ENCODE measurements at regions not wholly inside any gene's neighbourhood (a gene's known extent, or its start where the extent isn't known, plus 50 kb on each side); places are given as distances from the start of the nearest gene placed in this dataset.

DNA sequence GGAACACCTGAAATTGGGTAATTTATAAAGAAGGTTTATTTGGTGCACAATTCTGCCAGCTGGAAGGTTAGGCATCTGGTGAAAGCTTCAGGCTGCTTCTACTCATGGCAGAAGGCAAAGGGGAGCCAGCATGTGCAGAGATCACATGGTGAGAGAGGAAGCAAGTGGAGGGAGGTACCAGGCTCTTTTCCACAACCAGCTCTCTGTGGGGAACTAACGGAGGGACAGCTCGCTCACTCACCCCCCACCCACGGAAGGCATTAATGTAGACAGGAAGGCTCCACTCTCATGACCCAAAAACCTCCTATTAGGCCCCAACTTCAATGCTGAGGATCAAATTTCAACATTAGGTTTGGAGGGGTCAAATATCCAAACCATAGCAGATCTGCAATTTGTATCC, 75.6 kb upstream of the ARHGAP32 start:
- no peak overlapping the region for H3K4me3 ChIP-seq
- DNase-seq (ENCODE audit: low spot score): no peak
- no peak overlapping the region for H3K27ac ChIP-seq
- TF ChIP-seq, protein P1, sequence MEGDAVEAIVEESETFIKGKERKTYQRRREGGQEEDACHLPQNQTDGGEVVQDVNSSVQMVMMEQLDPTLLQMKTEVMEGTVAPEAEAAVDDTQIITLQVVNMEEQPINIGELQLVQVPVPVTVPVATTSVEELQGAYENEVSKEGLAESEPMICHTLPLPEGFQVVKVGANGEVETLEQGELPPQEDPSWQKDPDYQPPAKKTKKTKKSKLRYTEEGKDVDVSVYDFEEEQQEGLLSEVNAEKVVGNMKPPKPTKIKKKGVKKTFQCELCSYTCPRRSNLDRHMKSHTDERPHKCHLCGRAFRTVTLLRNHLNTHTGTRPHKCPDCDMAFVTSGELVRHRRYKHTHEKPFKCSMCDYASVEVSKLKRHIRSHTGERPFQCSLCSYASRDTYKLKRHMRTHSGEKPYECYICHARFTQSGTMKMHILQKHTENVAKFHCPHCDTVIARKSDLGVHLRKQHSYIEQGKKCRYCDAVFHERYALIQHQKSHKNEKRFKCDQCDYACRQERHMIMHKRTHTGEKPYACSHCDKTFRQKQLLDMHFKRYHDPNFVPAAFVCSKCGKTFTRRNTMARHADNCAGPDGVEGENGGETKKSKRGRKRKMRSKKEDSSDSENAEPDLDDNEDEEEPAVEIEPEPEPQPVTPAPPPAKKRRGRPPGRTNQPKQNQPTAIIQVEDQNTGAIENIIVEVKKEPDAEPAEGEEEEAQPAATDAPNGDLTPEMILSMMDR (IDR thresholded peaks at IDR 0.05): no peak

DNA sequence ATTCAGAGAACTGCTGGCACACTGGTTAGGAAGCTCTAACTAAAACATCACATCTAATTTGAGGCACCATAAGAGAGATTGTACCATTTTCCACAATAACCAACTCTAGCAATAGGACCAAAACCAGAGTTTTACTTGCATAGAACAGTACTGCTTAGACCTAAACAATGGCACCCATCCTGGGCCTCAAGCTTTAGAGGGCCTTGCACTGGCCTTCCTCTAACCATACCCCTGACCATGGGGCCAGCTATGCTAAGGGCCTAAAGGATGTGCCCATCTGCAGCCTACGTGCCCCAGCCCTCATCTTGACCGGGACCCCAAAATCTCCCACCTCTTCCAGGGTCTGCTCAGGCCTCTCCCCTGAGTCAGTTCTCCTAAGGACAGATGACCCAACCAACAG, 74.4 kb upstream of the ARHGAP32 start:
- no peak for DNase-seq (ENCODE audit: low spot score)
- Histone ChIP-seq H3K27ac (no peak overlapping the region), H3K4me3 (no peak overlapping the region)
- TF ChIP-seq, protein P1 (IDR thresholded peaks at IDR 0.05): no peak

DNA sequence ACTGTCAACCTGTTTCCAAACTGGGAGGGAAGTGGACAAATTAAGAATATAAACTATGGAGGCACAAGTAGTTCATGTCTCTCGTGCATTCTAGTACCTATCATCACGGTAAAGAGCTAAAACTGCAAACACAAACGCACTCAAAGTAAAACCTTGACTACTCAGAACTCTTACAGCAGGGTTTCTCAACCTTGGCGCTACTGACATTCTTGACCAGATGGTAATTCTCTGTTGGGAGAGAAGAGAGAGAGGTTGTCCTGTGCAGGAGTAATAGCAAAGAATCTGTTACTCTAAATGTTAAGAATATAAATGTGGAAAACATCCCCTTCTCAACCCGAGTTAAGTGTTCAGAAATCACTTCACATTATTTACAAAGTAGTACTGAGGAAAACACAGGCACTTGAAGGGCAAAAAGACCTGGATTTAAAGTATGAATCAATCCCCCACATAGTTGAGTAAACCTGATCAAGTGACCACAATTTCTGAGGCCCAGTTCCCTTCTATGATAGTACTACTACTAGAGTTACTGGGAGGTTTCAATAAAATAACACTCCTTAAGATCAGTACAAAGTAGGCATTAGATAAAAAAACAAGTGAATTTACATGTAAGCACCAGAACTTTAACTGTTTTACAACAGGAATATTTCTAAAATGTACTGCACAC, 73.1 kb upstream of the ARHGAP32 start:
- TF ChIP-seq, protein P1 (IDR thresholded peaks at IDR 0.05): no peak
- Histone ChIP-seq H3K4me3 (no peak overlapping the region), H3K27ac (no peak overlapping the region)
- DNase-seq (ENCODE audit: low spot score): no peak

DNA sequence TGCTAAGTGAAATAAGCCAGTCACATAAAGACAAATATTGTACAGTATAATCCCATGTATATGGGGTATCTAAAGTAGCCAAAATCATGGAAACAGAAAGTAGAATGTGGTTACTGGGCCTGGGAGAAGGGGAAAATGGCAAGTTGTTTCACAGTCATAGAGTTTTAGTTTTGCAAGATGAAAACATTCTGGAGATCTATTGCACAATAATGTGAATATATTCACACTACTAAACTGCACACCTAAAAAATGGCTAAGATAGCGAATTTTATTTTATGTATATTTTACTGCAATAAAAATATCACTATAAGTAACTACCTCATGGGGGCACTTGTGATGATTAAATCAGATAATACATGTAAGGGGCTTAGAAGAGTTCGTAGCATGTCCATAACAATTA, 72.0 kb upstream of the ARHGAP32 start:
- TF ChIP-seq, protein P1 (IDR thresholded peaks at IDR 0.05): no peak
- H3K4me3 ChIP-seq: no peak overlapping the region
- DNase-seq (ENCODE audit: low spot score): no peak
- no peak overlapping the region for H3K27ac ChIP-seq

DNA sequence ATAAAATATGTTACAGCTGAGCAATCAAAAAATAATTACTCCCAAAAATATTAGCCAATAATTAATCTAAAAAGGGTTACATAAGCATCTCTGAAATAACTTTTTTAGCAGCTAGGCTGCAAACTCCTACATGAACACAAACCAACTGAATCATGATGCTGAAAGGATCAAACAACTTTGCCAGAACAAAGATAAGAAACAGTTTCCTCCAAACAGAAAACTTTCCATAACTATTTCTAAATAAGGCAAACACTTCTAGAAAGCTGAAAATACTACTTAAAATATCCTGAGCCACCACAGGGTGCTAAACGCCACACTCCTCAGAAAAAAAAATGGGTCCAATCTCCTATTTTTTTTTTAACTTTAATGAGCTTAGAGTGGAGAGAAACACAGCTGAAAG, 68.6 kb upstream of the ARHGAP32 start:
- DNase-seq (ENCODE audit: low spot score): no peak
- H3K4me3 ChIP-seq: no peak overlapping the region
- H3K27ac ChIP-seq: no peak overlapping the region
- TF ChIP-seq, protein P1 (IDR thresholded peaks at IDR 0.05): no peak

DNA sequence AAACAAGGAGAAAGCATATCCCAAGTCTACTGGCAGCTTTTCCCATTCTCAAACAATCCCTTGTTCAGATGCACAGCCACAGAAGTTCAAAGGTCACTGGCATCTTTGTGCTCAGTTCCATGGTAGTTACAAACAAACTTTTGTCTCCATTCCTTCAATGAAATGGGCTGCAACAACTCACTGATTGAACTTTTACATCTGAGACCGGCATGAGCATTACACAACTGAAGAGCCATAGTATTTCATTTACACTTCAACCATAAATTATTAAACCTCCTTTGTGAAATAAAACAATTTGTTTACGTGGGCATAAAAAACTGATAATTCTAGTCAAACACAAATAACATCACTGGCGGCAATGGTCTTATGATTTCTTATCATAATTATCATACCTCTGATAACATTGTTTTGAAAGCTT, 67.8 kb upstream of the ARHGAP32 start:
- DNase-seq (ENCODE audit: low spot score): no peak
- TF ChIP-seq, protein P1 (IDR thresholded peaks at IDR 0.05): no peak
- Histone ChIP-seq H3K27ac (no peak overlapping the region), H3K4me3 (no peak overlapping the region)

DNA sequence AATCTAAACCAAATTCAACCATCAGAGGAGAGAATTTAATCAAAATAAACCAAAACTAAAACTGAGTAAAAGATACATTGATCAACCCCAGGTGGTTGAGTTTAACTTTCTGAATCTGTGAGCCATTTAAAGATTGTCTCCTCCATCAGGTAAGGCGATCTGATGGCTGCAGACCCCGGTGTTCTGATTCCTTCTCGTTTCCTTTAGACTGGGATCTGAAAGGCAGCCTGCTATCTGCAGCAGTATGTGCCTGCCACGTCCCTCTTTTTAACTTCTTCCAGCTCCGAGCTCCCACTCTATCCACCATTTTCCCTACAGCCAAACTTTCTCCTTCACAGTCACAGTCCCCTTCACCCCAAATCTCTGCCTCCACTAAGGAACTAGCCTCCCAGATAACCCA, 66.1 kb upstream of the ARHGAP32 start:
- no peak for DNase-seq (ENCODE audit: low spot score)
- Histone ChIP-seq H3K4me3 (no peak overlapping the region), H3K27ac (no peak overlapping the region)
- TF ChIP-seq, protein P1 (IDR thresholded peaks at IDR 0.05): no peak

All from coronary artery (tissue), 2 donors.